Activated T-cell treated with anti-CD3 and anti-CD28 coated beads for 24 hours (primary cell): ENCODE measurements at regions not wholly inside any gene's neighbourhood (a gene's known extent, or its start where the extent isn't known, plus 50 kb on each side); places are given as distances from the start of the nearest gene placed in this dataset.

Experiments used
- DNase-seq: peaks from one replicate; pipeline ENCODE4 v3.0.0-alpha.2; 2020; ENCODE audit warnings: low read depth

- no peak for DNase-seq
Measured at GRCh38 chr1:56072310-56072709, 507.1 kb downstream of the PLPP3 start.

- DNase-seq, result no peak
Measured at GRCh38 chr1:56071351-56071750, 508.0 kb downstream of the PLPP3 start.

GRCh38 chr1:56070601-56071000 is 508.8 kb downstream of the PLPP3 start:
- DNase-seq, result no peak

- DNase-seq, result no peak
Measured at GRCh38 chr1:56069824-56070223, 509.5 kb downstream of the PLPP3 start.

GRCh38 chr1:56068908-56069307 is 510.5 kb downstream of the PLPP3 start:
- DNase-seq, result no peak

GRCh38 chr1:56068210-56068609 is 511.2 kb downstream of the PLPP3 start:
- DNase-seq, result no peak

GRCh38 chr1:56065729-56066128 is 513.6 kb downstream of the PLPP3 start:
- DNase-seq, result no peak

- no peak for DNase-seq
Measured at GRCh38 chr1:56064705-56065104, 514.7 kb downstream of the PLPP3 start.

GRCh38 chr1:56063461-56063860 is 515.9 kb downstream of the PLPP3 start:
- no peak for DNase-seq

GRCh38 chr1:56062625-56063024 is 516.7 kb downstream of the PLPP3 start:
- DNase-seq, result no peak

- DNase-seq, result no peak
Measured at GRCh38 chr1:56061824-56062223, 517.5 kb downstream of the PLPP3 start.

- no peak for DNase-seq
Measured at GRCh38 chr1:56060906-56061305, 518.5 kb downstream of the PLPP3 start.

- DNase-seq, result no peak
Measured at GRCh38 chr1:56057466-56058405, 521.6 kb downstream of the PLPP3 start.

GRCh38 chr1:56056438-56057287 is 522.7 kb downstream of the PLPP3 start:
- DNase-seq, result no peak

- no peak for DNase-seq
Measured at GRCh38 chr1:56054959-56055358, 524.4 kb downstream of the PLPP3 start.

GRCh38 chr1:56052041-56052440 is 527.3 kb downstream of the PLPP3 start:
- DNase-seq, result no peak

- DNase-seq, result no peak
Measured at GRCh38 chr1:56050911-56051310, 528.5 kb downstream of the PLPP3 start.

- DNase-seq, result no peak
Measured at GRCh38 chr1:56045477-56045876, 533.9 kb downstream of the PLPP3 start.

- no peak for DNase-seq
Measured at GRCh38 chr1:56045062-56045461, 534.3 kb downstream of the PLPP3 start.

GRCh38 chr1:56036479-56036878 is 542.9 kb downstream of the PLPP3 start:
- no peak for DNase-seq

GRCh38 chr1:56034847-56035481 is 544.4 kb downstream of the PLPP3 start:
- DNase-seq, result no peak

- DNase-seq, result no peak
Measured at GRCh38 chr1:56034222-56034621, 545.1 kb downstream of the PLPP3 start.
